IMR-90 (cell line): ENCODE measurements at regions not wholly inside any gene's neighbourhood (a gene's known extent, or its start where the extent isn't known, plus 50 kb on each side); places are given as distances from the start of the nearest gene placed in this dataset.

ENCODE experiments used
- ATAC-seq: fragments of 200-7000 bp; cut with Tn5 transposase; 2 replicates; pipeline ENCODE4 v1.9.1; 2020; ENCODE audit warnings: low read depth, mild to moderate bottlenecking, moderate library complexity
- BruUV-seq: library from RNA; stranded (reverse); fragments of 400-500 nt; replicated peaks from 2 replicates; lab custom pipeline; 2021; lab: Mats Ljungman, UMichigan
- CTCF ChIA-PET: fragments of 300-600 bp; formaldehyde crosslinking; extraction: SDS; loops from one replicate; lab custom pipeline; 2021; ENCODE audit warnings: antibody characterized with exemption; lab: Yijun Ruan, JAX
- POLR2A ChIA-PET: fragments of 300-600 bp; sonication (Branson Sonifier 250); formaldehyde crosslinking; loops from one replicate; lab custom pipeline; 2022; ENCODE audit warnings: antibody characterized with exemption; ENCODE audit not compliant: unreplicated experiment; lab: Charles Lee
- DNase-seq: peaks from one replicate; pipeline ENCODE4 v3.0.0; 2013
- H2AFZ ChIP-seq: replicated peaks from 2 replicates; pipeline ENCODE3; 2013; ENCODE audit warnings: low read length, mild to moderate bottlenecking; ENCODE audit not compliant: poor library complexity
- H2AK5ac ChIP-seq: 2 replicates; pipeline ENCODE4 v1.6.1; 2013; ENCODE audit warnings: low read depth, low read length, inconsistent platforms
- H2AK9ac ChIP-seq: replicated peaks from 2 replicates; pipeline ENCODE3; 2013; ENCODE audit warnings: mild to moderate bottlenecking, low read depth, low read length, moderate library complexity; ENCODE audit not compliant: poor library complexity
- H2BK120ac ChIP-seq: 2 replicates; pipeline ENCODE4 v1.6.1; 2013; ENCODE audit warnings: low read depth, low read length, inconsistent platforms
- H2BK15ac ChIP-seq: 3 replicates; pipeline ENCODE4 v1.6.1; 2013; ENCODE audit warnings: low read depth, low read length, inconsistent platforms
- H2BK20ac ChIP-seq: 2 replicates; pipeline ENCODE4 v1.6.1; 2013; ENCODE audit warnings: low read depth, mild to moderate bottlenecking, inconsistent platforms, low read length, moderate library complexity
- H2BK5ac ChIP-seq: 2 replicates; pipeline ENCODE4 v1.6.1; 2013; ENCODE audit warnings: mild to moderate bottlenecking, low read depth, low read length, inconsistent platforms; ENCODE audit not compliant: poor library complexity, severe bottlenecking
- H3K14ac ChIP-seq: replicated peaks from 2 replicates; pipeline ENCODE4 v1.6.1; 2013; ENCODE audit warnings: low read depth, low read length, inconsistent platforms
- H3K18ac ChIP-seq: 2 replicates; pipeline ENCODE4 v1.6.1; 2013; ENCODE audit warnings: low read depth, low read length, control low read depth
- H3K23ac ChIP-seq: 2 replicates; pipeline ENCODE4 v1.6.1; 2013; ENCODE audit warnings: low read depth, low read length, inconsistent platforms
- H3K27ac ChIP-seq: 2 replicates; pipeline ENCODE4 v1.5.1; 2013; ENCODE audit warnings: mild to moderate bottlenecking, control low read depth, low read length; ENCODE audit not compliant: insufficient read depth
- H3K27me3 ChIP-seq: 2 replicates; pipeline ENCODE4 v1.6.1; 2013; ENCODE audit warnings: low read length; ENCODE audit not compliant: control insufficient read depth, insufficient read depth
- H3K36me3 ChIP-seq: 2 replicates; pipeline ENCODE4 v1.6.1; 2013; ENCODE audit warnings: low read length, mixed read lengths; ENCODE audit not compliant: control insufficient read depth, insufficient read depth
- H3K4ac ChIP-seq: 2 replicates; pipeline ENCODE4 v1.6.1; 2013; ENCODE audit warnings: low read depth, low read length, inconsistent platforms
- H3K4me1 ChIP-seq: 2 replicates; pipeline ENCODE4 v1.6.1; 2013; ENCODE audit warnings: low read length, mixed read lengths; ENCODE audit not compliant: control insufficient read depth, insufficient read depth
- H3K4me2 ChIP-seq: 2 replicates; pipeline ENCODE4 v1.6.1; 2013; ENCODE audit warnings: low read depth, mild to moderate bottlenecking, control low read depth, low read length, moderate library complexity
- H3K4me3 ChIP-seq: 2 replicates; pipeline ENCODE4 v1.5.1; 2013; ENCODE audit warnings: low read depth, mild to moderate bottlenecking, control low read depth, low read length, moderate library complexity; ENCODE audit not compliant: insufficient read depth
- H3K56ac ChIP-seq: 2 replicates; pipeline ENCODE4 v1.6.1; 2013; ENCODE audit warnings: low read length, inconsistent platforms; ENCODE audit not compliant: insufficient read depth; ENCODE audit errors: extremely low read depth
- H3K79me1 ChIP-seq, 2 experiments: 2 replicates each; pipeline ENCODE4 v1.6.1; 2013; ENCODE audit warnings: low read length in 2 of 2, inconsistent platforms in 1 of 2, low read depth in 1 of 2
- H3K9ac ChIP-seq: 2 replicates; pipeline ENCODE4 v1.6.1; 2013; ENCODE audit warnings: low read depth, low read length, control low read depth
- H3K9me1 ChIP-seq: 2 replicates; pipeline ENCODE4 v1.6.1; 2013; ENCODE audit warnings: low read length, inconsistent platforms; ENCODE audit not compliant: insufficient read depth
- H3K9me3 ChIP-seq: 2 replicates; pipeline ENCODE4 v1.6.1; 2013; ENCODE audit warnings: low read length; ENCODE audit not compliant: control insufficient read depth, insufficient read depth
- H4K20me1 ChIP-seq: 2 replicates; pipeline ENCODE4 v1.6.1; 2013; ENCODE audit warnings: low read length, inconsistent platforms; ENCODE audit not compliant: insufficient read depth
- H4K5ac ChIP-seq: 2 replicates; pipeline ENCODE4 v1.6.1; 2013; ENCODE audit warnings: mild to moderate bottlenecking, low read depth, low read length, control low read depth
- H4K8ac ChIP-seq, 2 experiments: 2 replicates each; pipeline ENCODE4 v1.6.1; 2013; ENCODE audit warnings: low read depth in 2 of 2, low read length in 2 of 2, control low read depth in 1 of 2, inconsistent platforms in 1 of 2
- H4K91ac ChIP-seq: 2 replicates; pipeline ENCODE4 v1.6.1; 2013; ENCODE audit warnings: low read depth, low read length, inconsistent platforms; ENCODE audit not compliant: insufficient read depth
- CEBPB ChIP-seq: IDR thresholded peaks from 2 replicates; pipeline ENCODE4 v1.6.1; 2012; ENCODE audit warnings: low read depth, low read length, improper control_type of control experiment
- CHD1 ChIP-seq: IDR thresholded peaks from 2 replicates; pipeline ENCODE4 v1.6.1; 2012; ENCODE audit warnings: low read depth, low read length, improper control_type of control experiment
- FOS ChIP-seq: fragments of 150-350 bp; IDR thresholded peaks from 2 replicates; pipeline ENCODE4 v1.6.1; 2016; ENCODE audit warnings: low read depth, low read length
- MAFK ChIP-seq: IDR thresholded peaks from 2 replicates; pipeline ENCODE4 v1.6.1; 2012; ENCODE audit warnings: low read depth, low read length, improper control_type of control experiment
- NFE2L2 ChIP-seq: fragments of 150-350 bp; IDR thresholded peaks from 2 replicates; pipeline ENCODE4 v1.6.1; 2016; ENCODE audit warnings: low read depth, mild to moderate bottlenecking, low read length
- POLR2A ChIP-seq: IDR thresholded peaks from 2 replicates; pipeline ENCODE4 v1.6.1; 2012; ENCODE audit warnings: mild to moderate bottlenecking, low read depth, low read length
- RAD21 ChIP-seq: IDR thresholded peaks from 2 replicates; pipeline ENCODE4 v1.6.1; 2012; ENCODE audit warnings: low read length, improper control_type of control experiment
- WGBS, 2 experiments: methylation state at CpG; one replicate each; pipeline versions ENCODE4 v1.1.5 to v1.1.7; 2013; ENCODE audit warnings: missing lambda C conversion rate in 2 of 2; ENCODE audit not compliant: insufficient read length in 1 of 2; ENCODE audit errors: extremely low coverage in 2 of 2; 5-methylcytosine and 5-hydroxymethylcytosine counted together
- dilution Hi-C: fragments of 300-500 bp; cut with HindIII; formaldehyde crosslinking; loops from one replicate; pipeline ENCODE4 v1.14.3; 2018; ENCODE audit warnings: low sequenced_read_pairs; ENCODE audit not compliant: unreplicated experiment
- in situ Hi-C: fragments of 300-500 bp; cut with MboI; formaldehyde crosslinking; loops from 3 replicates; pipeline ENCODE4 v1.14.3; 2019; ENCODE audit warnings: low sequenced_read_pairs, inconsistent platforms, mixed read lengths
- intact Hi-C: fragments of 100-400 bp; cut with micrococcal nuclease; formaldehyde crosslinking; loops from 2 replicates; pipeline ENCODE4 v1.10.0; 2022
- TF ChIP-seq, protein P1 (sequence below): conservative IDR thresholded peaks from 2 replicates; pipeline ENCODE4 v1.5.1; 2012; ENCODE audit warnings: mild to moderate bottlenecking, low read depth, low read length, improper control_type of control experiment

DNA sequence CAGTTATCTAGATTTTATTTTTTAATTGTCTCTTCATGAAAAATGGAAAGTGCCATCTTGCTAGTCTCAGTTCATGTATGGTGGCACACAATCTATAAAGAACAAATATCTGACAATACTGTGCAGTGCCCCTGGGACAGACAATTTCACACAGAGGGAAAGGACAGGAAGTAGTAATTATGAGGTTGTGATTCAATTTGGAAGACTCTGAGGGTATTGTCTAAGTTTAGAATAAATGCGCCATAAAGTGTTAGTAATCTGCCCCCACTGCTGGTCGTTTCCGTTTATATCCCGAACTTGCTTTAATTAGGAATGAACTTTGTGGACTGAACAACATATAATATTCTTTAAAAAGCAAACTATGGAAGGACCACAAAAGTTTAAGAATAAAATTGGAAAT, 196.4 kb upstream of the SLC24A5 start:
- Histone ChIP-seq H3K9me3 (no peaks in the 10 kb centered on the region), H4K20me1 (no peaks in the 10 kb centered on the region), H3K4me3 (no peak overlapping the region), H2AK5ac (no peak overlapping the region), H3K79me1 (no peaks in the 10 kb centered on the region), H3K36me3 (no peaks in the 10 kb centered on the region), H2BK120ac (no peak overlapping the region), H2BK5ac (no peak overlapping the region), H3K18ac (no peak overlapping the region), H3K56ac (no peak overlapping the region), H4K8ac (no peak overlapping the region), H3K9ac (no peak overlapping the region), H3K4me1 (no peaks in the 10 kb centered on the region), H3K27ac (no peak overlapping the region), H3K9me1 (no peaks in the 10 kb centered on the region), H2BK20ac (no peak overlapping the region), H2AK9ac (no peak overlapping the region), H3K4me2 (no peak overlapping the region), H3K23ac (no peak overlapping the region), H3K14ac (no peak overlapping the region), H4K91ac (no peak overlapping the region), H4K5ac (no peak overlapping the region), H3K4ac (no peak overlapping the region), H2BK15ac (no peak overlapping the region), H2AFZ (no peak overlapping the region), H3K27me3 (no peaks in the 10 kb centered on the region)
- no peak for TF ChIP-seq CEBPB
- no peak for TF ChIP-seq NFE2L2
- TF ChIP-seq, protein P1, sequence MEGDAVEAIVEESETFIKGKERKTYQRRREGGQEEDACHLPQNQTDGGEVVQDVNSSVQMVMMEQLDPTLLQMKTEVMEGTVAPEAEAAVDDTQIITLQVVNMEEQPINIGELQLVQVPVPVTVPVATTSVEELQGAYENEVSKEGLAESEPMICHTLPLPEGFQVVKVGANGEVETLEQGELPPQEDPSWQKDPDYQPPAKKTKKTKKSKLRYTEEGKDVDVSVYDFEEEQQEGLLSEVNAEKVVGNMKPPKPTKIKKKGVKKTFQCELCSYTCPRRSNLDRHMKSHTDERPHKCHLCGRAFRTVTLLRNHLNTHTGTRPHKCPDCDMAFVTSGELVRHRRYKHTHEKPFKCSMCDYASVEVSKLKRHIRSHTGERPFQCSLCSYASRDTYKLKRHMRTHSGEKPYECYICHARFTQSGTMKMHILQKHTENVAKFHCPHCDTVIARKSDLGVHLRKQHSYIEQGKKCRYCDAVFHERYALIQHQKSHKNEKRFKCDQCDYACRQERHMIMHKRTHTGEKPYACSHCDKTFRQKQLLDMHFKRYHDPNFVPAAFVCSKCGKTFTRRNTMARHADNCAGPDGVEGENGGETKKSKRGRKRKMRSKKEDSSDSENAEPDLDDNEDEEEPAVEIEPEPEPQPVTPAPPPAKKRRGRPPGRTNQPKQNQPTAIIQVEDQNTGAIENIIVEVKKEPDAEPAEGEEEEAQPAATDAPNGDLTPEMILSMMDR, result no peak
- TF ChIP-seq CHD1, result no peak
- TF ChIP-seq FOS, result no peak
- TF ChIP-seq MAFK, result no peak
- TF ChIP-seq RAD21, result no peak
- no peak for TF ChIP-seq POLR2A
- WGBS, 2 experiments, result no CpG with 5 or more reads among the region's 4 CpGs
- no peak for DNase-seq
- ATAC-seq, result no peak
- no TSS peak for BruUV-seq
- ChIA-PET POLR2A (no interaction called here), CTCF (no interaction called here)
- dilution Hi-C loops (no loop called here), intact Hi-C loops (no loop called here), in situ Hi-C loops (no loop called here)
